Midbrain (tissue), 1 donor: ENCODE measurements at regions not wholly inside any gene's neighbourhood (a gene's known extent, or its start where the extent isn't known, plus 50 kb on each side); places are given as distances from the start of the nearest gene placed in this dataset.
A peak's percentile ranks its signal among the peaks of the same experiment; 100 is the strongest.

Experiments used
- DNase-seq: peaks from one replicate; lab custom pipeline; 2025; lab: John Stamatoyannopoulos, UW

DNA sequence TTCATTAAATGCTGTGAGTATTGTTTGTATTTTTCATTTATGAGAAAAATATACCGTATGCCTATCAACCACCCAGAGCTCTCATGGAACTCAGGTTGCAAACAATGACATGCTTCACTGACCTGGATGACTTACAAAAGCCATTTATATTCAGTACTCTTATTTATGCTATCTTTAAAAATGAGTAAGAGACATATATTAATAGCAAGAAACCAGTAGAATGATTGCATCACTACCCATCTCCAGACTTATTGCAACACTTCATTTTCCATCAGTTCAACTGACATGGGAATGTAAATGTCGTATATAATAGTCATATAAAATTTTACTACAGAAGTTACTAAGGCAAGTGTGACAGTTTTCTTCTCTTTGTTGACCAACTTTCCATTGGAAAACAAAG lies 69.1 kb downstream of the OTP start:
- DNase-seq = no peak

DNA sequence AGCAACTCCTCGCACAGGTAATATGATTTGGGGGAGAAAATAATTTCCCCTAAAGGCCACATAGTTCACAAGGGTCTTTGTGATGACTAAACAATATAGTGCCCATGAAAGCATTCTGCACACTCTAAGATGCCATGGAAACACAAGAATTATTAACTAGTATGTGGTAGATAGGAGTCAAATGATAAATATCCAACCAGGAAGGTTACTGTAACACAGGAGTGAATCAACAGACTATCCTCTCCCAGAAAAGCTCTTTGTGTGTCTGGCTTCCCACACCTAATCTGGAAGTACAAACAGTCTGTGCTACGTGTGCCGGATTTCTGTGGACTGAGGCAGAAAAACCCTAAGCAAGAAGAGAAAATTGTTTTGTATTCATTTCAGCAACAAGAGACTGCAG lies 70.0 kb downstream of the OTP start:
- no peak for DNase-seq

DNA sequence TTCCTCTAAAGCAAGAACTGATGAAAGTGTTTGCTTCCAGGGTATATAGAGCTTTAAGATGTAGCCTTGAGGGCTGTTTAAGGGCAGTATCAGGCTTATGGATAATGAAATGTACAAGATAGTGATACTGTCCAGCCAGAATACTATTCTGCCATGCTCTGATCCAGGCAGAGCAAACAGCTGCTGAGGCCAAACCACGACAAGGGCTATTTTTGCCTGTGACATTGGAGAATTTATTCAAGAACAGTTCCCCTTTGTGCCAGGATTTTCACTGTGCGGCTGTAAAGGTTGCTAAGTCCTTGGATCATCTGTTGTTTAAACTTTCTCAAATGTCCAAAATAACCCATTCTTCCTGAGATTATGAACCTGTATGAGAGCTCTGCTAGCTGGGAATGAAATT lies 70.4 kb downstream of the OTP start:
- DNase-seq = no peak

DNA sequence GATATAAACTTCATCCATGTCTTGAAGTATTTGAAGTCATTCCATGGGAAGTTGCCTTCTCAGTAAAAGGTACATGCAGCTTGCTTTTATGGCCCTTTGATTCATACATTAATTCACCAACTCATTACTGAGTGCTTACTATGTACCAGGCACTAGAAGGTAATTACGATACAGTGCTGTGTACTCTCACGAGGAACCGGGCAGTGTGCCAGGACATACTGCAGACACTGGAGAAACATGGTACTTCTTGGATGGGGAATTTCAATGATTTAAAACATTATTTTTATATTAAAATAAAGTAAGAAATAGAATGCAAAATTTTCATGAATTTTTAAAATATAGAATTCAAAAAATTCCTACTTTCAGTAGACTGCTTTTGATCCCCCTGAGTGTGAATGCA lies 71.4 kb upstream of the WDR41 start:
- DNase-seq = no peak

GRCh38 chr5:77561965-77562364 lies 69.8 kb upstream of the WDR41 start:
- DNase-seq = no peak

GRCh38 chr5:77560677-77561263 lies 68.7 kb upstream of the WDR41 start:
- peak; percentile 51 for DNase-seq

DNA sequence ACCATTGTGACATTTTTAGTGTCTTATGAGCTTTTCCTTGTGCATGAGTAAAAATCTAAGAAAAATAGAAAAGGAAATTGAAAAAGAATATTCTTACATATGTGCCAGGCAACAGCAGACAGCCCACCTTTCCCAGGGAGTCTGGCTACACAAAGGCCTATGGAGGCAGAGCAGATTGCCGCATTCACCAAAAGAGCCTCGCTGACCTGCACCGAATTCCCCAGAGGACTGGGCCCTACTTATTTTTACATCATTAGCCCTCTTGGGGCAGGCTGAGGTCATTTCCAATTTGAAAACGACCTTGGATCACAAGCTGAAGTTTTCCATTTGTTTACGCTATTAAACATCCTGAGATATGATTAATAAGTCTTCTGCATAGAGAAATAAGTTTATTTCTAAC lies 66.2 kb upstream of the WDR41 start:
- no peak for DNase-seq

- no peak for DNase-seq
These were observed 58.3 kb upstream of the WDR41 start for GRCh38 chr5:77550406-77550805.

DNA sequence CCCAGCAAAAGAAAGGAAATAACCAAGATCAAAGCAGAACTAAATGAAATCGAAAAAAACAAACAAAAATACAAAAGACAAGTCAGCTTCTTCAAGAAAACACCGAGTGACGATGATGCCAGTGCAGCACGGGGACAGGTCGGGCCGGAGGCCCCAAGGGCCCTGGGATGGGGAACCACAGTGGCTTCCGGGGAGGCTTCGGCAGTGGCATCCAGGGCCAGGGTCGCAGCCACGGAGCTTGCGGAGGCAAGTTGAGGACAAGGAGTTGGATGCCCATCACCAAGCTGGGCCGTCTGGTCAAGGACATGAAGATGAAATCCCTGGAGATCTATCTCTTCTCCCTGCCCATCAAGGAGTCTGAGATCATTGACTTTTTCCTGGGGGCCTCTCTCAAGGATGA lies 53.2 kb upstream of the WDR41 start:
- no peak for DNase-seq
